Neural crest cell (in vitro differentiated cells): ENCODE measurements at regions not wholly inside any gene's neighbourhood (a gene's known extent, or its start where the extent isn't known, plus 50 kb on each side); places are given as distances from the start of the nearest gene placed in this dataset.

Source experiments
- DNase-seq: peaks from one replicate; pipeline ENCODE4 v3.0.0; 2021; ENCODE audit warnings: low read depth, mixed read lengths, low spot score
- H3K27ac Mint-ChIP-seq: one replicate; pipeline ENCODE4 v1.8.0; 2021; ENCODE audit warnings: mild to moderate bottlenecking, mixed read lengths; ENCODE audit not compliant: unreplicated experiment
- H3K27me3 Mint-ChIP-seq: 2 replicates; pipeline ENCODE4 v1.8.0; 2021; ENCODE audit warnings: low read depth, mild to moderate bottlenecking, mixed read lengths
- H3K36me3 Mint-ChIP-seq: 2 replicates; pipeline ENCODE4 v1.8.0; 2021; ENCODE audit warnings: low read depth, mild to moderate bottlenecking, mixed read lengths
- H3K4me1 Mint-ChIP-seq: 2 replicates; pipeline ENCODE4 v1.8.0; 2021; ENCODE audit warnings: mixed read lengths
- H3K4me3 Mint-ChIP-seq: one replicate; pipeline ENCODE4 v1.8.0; 2021; ENCODE audit warnings: mild to moderate bottlenecking, mixed read lengths
- H3K9me3 Mint-ChIP-seq: 2 replicates; pipeline ENCODE4 v1.8.0; 2021; ENCODE audit warnings: mixed read lengths
- TF ChIP-seq, protein P1 (sequence below): fragments of 200-600 bp; sonication (generic); conservative IDR thresholded peaks from 2 replicates; pipeline ENCODE4 v1.5.0; 2021; ENCODE audit warnings: antibody characterized with exemption, mild to moderate bottlenecking

GRCh38 chr14:104521816-104522745, 57.5 kb upstream of the C14orf180 start:
- DNase-seq = no peak
- TF ChIP-seq, protein P1, sequence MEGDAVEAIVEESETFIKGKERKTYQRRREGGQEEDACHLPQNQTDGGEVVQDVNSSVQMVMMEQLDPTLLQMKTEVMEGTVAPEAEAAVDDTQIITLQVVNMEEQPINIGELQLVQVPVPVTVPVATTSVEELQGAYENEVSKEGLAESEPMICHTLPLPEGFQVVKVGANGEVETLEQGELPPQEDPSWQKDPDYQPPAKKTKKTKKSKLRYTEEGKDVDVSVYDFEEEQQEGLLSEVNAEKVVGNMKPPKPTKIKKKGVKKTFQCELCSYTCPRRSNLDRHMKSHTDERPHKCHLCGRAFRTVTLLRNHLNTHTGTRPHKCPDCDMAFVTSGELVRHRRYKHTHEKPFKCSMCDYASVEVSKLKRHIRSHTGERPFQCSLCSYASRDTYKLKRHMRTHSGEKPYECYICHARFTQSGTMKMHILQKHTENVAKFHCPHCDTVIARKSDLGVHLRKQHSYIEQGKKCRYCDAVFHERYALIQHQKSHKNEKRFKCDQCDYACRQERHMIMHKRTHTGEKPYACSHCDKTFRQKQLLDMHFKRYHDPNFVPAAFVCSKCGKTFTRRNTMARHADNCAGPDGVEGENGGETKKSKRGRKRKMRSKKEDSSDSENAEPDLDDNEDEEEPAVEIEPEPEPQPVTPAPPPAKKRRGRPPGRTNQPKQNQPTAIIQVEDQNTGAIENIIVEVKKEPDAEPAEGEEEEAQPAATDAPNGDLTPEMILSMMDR = no peak
- Mint-ChIP-seq H3K4me3 (no peak overlapping the region), H3K36me3 (peaks cover 6% of the 10 kb centered on the region), H3K4me1 (no peaks in the 10 kb centered on the region), H3K27ac (no peak overlapping the region), H3K9me3 (peaks cover 13% of the 10 kb centered on the region), H3K27me3 (peaks cover 4% of the 10 kb centered on the region)

- H3K4me3 Mint-ChIP-seq = no peak overlapping the region
- DNase-seq = no peak
- no peaks in the 10 kb centered on the region for H3K4me1 Mint-ChIP-seq
- peaks cover 4% of the 10 kb centered on the region for H3K27me3 Mint-ChIP-seq
- H3K9me3 Mint-ChIP-seq = peaks cover 19% of the 10 kb centered on the region
- H3K27ac Mint-ChIP-seq = no peak overlapping the region
- TF ChIP-seq, protein P1 = no peak
- peaks cover 12% of the 10 kb centered on the region for H3K36me3 Mint-ChIP-seq
These were observed 56.5 kb upstream of the C14orf180 start for GRCh38 chr14:104522926-104523545.

- Mint-ChIP-seq H3K4me3 (no peak overlapping the region), H3K27ac (no peak overlapping the region), H3K27me3 (peaks cover 8% of the 10 kb centered on the region), H3K4me1 (no peaks in the 10 kb centered on the region), H3K9me3 (peaks cover 22% of the 10 kb centered on the region), H3K36me3 (peaks cover 15% of the 10 kb centered on the region)
- TF ChIP-seq, protein P1 = no peak
- DNase-seq = no peak
These were observed 56.0 kb upstream of the C14orf180 start for GRCh38 chr14:104523546-104523935.

DNA sequence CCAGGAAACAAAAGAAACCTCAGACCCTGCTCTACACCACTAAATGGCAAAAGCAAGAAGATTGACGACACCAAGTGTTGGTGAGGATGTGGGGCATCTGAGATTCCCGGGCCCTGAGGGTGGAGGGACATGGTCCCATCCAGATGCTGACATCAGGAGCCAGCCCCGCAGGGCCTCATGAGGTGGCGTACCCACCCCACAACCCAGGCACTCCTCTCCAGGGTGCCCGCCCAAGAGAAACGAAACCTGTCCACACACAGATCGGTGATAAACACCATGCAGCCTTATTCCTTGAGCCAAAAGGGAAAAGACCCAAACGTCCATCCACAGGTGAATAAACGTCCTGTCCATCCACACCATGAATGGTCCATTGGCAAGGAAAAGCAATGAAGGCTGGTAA, 54.8 kb upstream of the C14orf180 start:
- Mint-ChIP-seq H3K27me3 (peaks cover 6% of the 10 kb centered on the region), H3K36me3 (peaks cover 15% of the 10 kb centered on the region), H3K4me3 (no peak overlapping the region), H3K4me1 (no peaks in the 10 kb centered on the region), H3K27ac (no peak overlapping the region), H3K9me3 (peaks cover 22% of the 10 kb centered on the region)
- TF ChIP-seq, protein P1 = no peak
- no peak for DNase-seq

GRCh38 chr14:104526723-104527645, 52.6 kb upstream of the C14orf180 start:
- Mint-ChIP-seq H3K4me3 (no peak overlapping the region), H3K9me3 (peaks cover 22% of the 10 kb centered on the region), H3K27me3 (peaks cover 18% of the 10 kb centered on the region), H3K36me3 (peaks cover 15% of the 10 kb centered on the region), H3K27ac (no peak overlapping the region), H3K4me1 (no peaks in the 10 kb centered on the region)
- no peak for DNase-seq
- TF ChIP-seq, protein P1 = no peak
